ENCODE measurements at regions not wholly inside any gene's neighbourhood (a gene's known extent, or its start where the extent isn't known, plus 50 kb on each side); places are given as distances from the start of the nearest gene placed in this dataset.

DNA sequence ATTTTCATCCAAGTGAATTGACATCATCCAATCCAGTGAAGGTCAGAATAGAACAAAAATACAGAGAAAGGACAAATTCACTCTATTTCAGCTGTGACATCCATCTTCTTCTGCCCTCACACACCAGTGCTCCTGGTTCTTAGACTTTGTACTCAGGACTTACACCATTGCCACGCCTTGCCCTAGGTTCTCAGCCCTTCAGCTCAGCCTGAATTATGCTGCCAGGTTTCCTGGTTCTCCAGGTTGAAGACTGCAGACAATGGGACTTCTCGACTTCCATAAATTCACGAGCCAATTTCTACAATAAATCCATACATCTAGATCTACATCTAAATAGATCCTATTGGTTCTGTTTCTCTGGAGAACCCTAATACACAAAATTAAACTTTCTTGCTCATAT lies 181.2 kb upstream of the KCND2 start:
- in situ Hi-C loops (cut with MboI; ENCODE audit: low sequenced_read_pairs) = no loop called here
- H3K36me3 ChIP-seq (replicated peaks) = no peaks in the 10 kb centered on the region
- H3K27me3 ChIP-seq (ENCODE audit: low read depth) = peaks cover 4% of the 10 kb centered on the region; the same call in 1 of the 2 replicates
- H3K9me3 ChIP-seq = no peaks in the 10 kb centered on the region
- DNase-seq (ENCODE audit: low spot score in 2 of 2) = no peak
- H3K4me1 ChIP-seq = no peaks in the 10 kb centered on the region
- H3K4me3 ChIP-seq = no peak overlapping the region

DNA sequence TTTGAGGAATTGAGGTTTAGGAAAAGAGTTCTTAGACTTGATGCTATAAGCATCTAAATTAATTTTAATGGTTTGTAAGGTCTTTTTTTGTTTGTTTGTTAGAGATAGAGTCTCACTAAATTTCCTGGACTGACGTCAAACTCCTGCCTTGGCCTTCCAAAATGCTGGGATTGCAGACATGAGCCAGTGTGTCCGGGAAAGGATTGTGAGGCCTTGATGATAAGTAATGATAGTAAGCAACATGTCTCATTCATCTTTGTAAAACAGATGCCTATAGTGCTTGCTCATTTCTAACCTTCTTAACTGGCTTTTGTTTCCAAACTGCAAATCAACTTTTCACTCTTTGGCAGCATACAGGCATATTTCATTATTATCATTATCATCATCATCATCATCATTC lies 176.0 kb upstream of the KCND2 start:
- in situ Hi-C loops (cut with MboI; ENCODE audit: low sequenced_read_pairs) = no loop called here
- H3K9me3 ChIP-seq = no peaks in the 10 kb centered on the region
- no peak overlapping the region for H3K4me3 ChIP-seq
- no peaks in the 10 kb centered on the region for H3K4me1 ChIP-seq
- H3K27me3 ChIP-seq (ENCODE audit: low read depth) = no peaks in the 10 kb centered on the region
- no peaks in the 10 kb centered on the region for H3K36me3 ChIP-seq (replicated peaks)
- no peak for DNase-seq (ENCODE audit: low spot score in 2 of 2)

DNA sequence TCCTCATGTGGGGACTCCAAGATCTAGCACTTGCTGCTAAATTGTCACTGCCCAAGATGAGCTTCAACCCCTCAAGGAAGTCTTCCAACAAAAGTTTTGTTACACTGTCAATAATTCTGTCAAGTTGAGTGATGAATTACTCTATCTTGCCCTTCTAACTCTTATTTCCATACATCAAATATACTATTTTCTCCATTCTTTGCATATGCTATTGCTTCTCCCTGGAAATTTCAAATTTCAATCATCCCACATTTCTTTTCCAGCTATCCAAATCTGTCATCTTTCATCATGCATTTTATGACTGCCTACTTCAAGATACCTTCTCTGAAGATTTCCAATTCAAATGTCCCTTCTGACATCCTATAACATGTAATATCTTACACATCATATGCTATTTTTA lies 175.2 kb upstream of the KCND2 start:
- Histone ChIP-seq H3K27me3 (ENCODE audit: low read depth) (no peaks in the 10 kb centered on the region), H3K36me3 (replicated peaks) (no peaks in the 10 kb centered on the region), H3K4me3 (no peak overlapping the region), H3K9me3 (no peaks in the 10 kb centered on the region), H3K4me1 (no peaks in the 10 kb centered on the region)
- DNase-seq (ENCODE audit: low spot score in 2 of 2) = no peak
- in situ Hi-C loops (cut with MboI; ENCODE audit: low sequenced_read_pairs) = no loop called here

DNA sequence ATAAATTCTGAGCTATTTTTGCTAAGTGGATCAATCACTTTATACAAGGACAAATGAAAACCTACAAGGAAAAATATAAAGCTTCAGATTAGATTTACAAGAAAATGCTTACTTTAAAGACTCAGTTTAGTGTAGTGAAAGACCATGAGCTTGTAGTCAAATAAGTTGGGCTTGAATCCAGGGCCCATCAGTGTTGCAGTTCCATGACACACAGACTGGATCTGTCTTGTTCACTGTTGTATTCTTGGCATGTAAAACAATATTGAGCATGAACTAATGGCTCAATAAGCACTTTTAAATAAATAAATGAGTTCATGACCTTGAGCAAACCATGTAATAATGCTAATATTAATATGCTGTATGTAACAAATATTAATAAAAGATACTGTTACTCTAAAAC lies 164.6 kb upstream of the KCND2 start:
- H3K36me3 ChIP-seq (replicated peaks) = no peaks in the 10 kb centered on the region
- in situ Hi-C loops (cut with MboI; ENCODE audit: low sequenced_read_pairs) = no loop called here
- no peaks in the 10 kb centered on the region for H3K4me1 ChIP-seq
- DNase-seq (ENCODE audit: low spot score in 2 of 2) = no peak
- H3K9me3 ChIP-seq = no peaks in the 10 kb centered on the region
- no peak overlapping the region for H3K4me3 ChIP-seq
- H3K27me3 ChIP-seq (ENCODE audit: low read depth) = no peaks in the 10 kb centered on the region

DNA sequence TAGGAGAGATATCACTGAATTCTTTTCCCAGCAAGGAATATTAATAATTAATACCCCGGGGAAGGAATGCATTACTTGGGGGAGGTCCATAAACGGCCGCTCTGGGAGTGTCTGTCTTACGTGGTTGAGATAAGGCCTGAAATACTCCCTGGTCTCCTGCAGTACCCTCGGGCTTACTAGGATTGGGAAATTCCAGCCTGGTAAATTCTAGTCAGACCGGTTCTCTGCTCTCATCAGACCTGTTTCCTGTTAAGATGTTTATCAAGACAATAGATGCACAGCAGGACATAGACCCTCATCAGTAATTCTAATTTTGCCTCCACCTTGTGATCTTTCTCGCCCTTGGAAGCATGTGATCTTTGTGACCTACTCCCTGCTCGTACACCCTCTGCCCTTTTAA lies 162.8 kb upstream of the KCND2 start:
- H3K27me3 ChIP-seq (ENCODE audit: low read depth) = no peaks in the 10 kb centered on the region
- in situ Hi-C loops (cut with MboI; ENCODE audit: low sequenced_read_pairs) = no loop called here
- H3K9me3 ChIP-seq = no peaks in the 10 kb centered on the region
- no peak for DNase-seq (ENCODE audit: low spot score in 2 of 2)
- H3K4me3 ChIP-seq = no peak overlapping the region
- H3K4me1 ChIP-seq = no peaks in the 10 kb centered on the region
- H3K36me3 ChIP-seq (replicated peaks) = no peaks in the 10 kb centered on the region

DNA sequence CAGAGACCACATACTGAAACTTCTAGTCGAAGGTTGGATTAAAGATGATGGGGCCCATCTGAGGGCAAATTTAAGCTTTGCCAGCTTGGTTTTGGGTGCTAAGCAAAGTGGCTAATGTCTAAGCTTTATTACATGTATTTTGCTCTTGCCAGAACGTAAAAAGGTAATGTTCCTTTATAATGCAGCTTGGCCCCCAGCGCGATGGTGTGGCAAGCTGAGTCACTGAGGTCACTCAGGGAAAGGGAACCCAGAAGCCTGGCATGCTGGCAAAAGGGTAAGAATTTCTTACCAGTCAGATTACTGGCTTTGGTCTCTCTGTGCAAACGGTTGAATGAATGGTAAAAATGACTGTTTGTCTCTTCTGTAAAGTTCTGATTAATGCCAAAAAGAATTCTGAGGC lies 158.3 kb upstream of the KCND2 start:
- no peak overlapping the region for H3K4me3 ChIP-seq
- no peak for DNase-seq (ENCODE audit: low spot score in 2 of 2)
- H3K9me3 ChIP-seq = peaks cover 3% of the 10 kb centered on the region; the same call in 1 of the 2 replicates
- no peaks in the 10 kb centered on the region for H3K4me1 ChIP-seq
- no peaks in the 10 kb centered on the region for H3K36me3 ChIP-seq (replicated peaks)
- in situ Hi-C loops (cut with MboI; ENCODE audit: low sequenced_read_pairs) = no loop called here
- no peaks in the 10 kb centered on the region for H3K27me3 ChIP-seq (ENCODE audit: low read depth)

DNA sequence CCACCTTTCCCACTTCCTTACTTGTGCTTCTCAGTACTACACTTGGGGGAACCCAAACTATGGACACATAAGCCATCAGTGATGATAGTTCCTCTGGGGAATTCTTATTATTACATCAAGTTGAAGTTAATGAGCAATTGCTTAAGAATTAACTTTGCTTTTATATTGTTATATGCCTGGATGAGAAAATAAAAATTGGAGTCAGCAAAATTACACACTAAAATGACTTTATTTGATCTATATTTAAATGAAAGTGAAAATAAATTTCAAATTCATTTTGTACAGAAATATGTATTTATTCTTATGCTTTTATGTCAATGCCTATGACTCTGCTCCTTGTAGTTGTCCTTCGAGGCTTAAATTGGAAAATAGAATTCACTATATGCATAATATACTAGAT lies 149.4 kb upstream of the KCND2 start:
- no peaks in the 10 kb centered on the region for H3K4me1 ChIP-seq
- no peaks in the 10 kb centered on the region for H3K27me3 ChIP-seq (ENCODE audit: low read depth)
- no peaks in the 10 kb centered on the region for H3K36me3 ChIP-seq (replicated peaks)
- no peaks in the 10 kb centered on the region for H3K9me3 ChIP-seq
- no peak overlapping the region for H3K4me3 ChIP-seq
- DNase-seq (ENCODE audit: low spot score in 2 of 2) = no peak
- in situ Hi-C loops (cut with MboI; ENCODE audit: low sequenced_read_pairs) = no loop called here

DNA sequence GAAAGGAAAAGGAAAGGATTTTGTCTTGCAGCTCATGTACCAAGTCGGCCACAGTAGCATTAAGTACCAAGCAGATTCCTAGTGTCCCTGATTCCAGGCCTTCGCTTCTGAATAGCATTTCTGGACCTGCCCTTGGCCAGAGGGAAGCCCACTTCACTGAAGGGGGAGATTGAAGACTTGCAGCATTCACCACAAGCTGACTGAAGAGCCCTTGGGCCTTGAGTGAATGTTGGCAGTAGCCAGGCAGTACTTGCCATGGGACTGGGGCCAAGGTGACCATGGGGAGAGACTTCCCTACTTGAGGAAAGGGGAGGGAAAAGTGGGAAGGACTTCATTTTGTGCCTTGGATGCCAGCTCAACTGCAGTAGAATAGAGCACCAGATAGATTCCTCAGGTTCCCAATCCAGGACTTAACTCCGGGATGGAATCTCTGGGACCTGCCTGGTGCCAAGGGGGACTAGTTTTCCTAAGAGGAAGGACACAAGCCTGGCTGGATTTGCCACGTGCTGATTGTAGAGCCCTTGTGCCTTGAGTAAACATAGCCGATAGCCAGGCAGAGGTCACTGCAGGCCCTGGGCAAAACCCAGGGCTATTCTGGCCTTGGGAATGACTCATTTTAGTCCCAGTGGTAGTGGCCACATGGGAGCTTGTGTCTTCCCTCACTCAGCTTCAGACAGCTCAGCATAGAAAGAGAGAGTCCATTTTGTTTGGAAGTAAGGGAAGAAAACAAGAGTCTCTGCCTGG lies 141.7 kb upstream of the KCND2 start:
- no peak for DNase-seq (ENCODE audit: low spot score in 2 of 2)
- H3K36me3 ChIP-seq (replicated peaks) = no peaks in the 10 kb centered on the region
- H3K4me1 ChIP-seq = no peaks in the 10 kb centered on the region
- H3K9me3 ChIP-seq = no peaks in the 10 kb centered on the region
- H3K4me3 ChIP-seq = no peak overlapping the region
- in situ Hi-C loops (cut with MboI; ENCODE audit: low sequenced_read_pairs) = no loop called here
- H3K27me3 ChIP-seq (ENCODE audit: low read depth) = no peaks in the 10 kb centered on the region

DNA sequence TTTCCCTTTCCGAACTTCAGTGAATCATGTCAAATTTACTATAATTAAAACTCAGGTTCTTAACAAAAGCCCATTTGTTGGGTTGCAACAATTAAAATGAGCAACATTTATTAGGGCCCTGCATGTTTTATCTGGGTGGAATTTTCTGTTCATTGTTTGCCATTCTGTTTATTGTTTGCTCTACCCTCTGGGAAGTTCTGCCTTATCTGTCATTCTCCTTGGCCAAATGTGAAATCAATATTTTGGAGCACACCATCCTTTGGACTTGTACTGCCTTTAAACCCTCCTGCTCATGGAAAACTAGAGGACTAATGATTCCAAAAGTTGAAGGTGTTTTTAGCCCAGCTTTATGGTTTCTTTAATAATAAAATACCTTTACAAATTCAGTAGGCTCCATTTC lies 134.5 kb upstream of the KCND2 start:
- Histone ChIP-seq H3K4me3 (no peak overlapping the region), H3K36me3 (replicated peaks) (no peaks in the 10 kb centered on the region), H3K9me3 (no peaks in the 10 kb centered on the region), H3K27me3 (ENCODE audit: low read depth) (no peaks in the 10 kb centered on the region), H3K4me1 (no peaks in the 10 kb centered on the region)
- in situ Hi-C loops (cut with MboI; ENCODE audit: low sequenced_read_pairs) = no loop called here
- DNase-seq (ENCODE audit: low spot score in 2 of 2) = no peak

DNA sequence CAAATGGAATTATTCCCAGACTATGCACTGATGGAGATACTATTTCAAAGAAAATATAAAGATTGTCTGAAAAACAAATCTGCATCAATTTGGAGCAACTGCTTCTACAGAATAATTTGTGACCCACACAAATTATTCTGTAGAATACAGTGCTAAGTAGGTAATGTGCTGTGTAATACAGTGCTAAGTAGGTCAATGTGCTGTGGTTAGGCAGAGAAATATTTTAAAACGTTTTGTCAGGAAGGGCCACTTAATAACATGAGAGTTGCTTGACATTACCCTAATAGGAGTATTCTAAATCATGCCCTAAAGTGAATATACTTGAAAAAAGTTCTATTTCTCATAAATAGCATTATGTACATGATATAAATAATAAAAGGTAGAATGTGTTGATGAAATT lies 116.5 kb upstream of the KCND2 start:
- no peaks in the 10 kb centered on the region for H3K4me1 ChIP-seq
- in situ Hi-C loops (cut with MboI; ENCODE audit: low sequenced_read_pairs) = no loop called here
- no peaks in the 10 kb centered on the region for H3K36me3 ChIP-seq (replicated peaks)
- no peaks in the 10 kb centered on the region for H3K27me3 ChIP-seq (ENCODE audit: low read depth)
- DNase-seq (ENCODE audit: low spot score in 2 of 2) = no peak
- no peak overlapping the region for H3K4me3 ChIP-seq
- H3K9me3 ChIP-seq = no peaks in the 10 kb centered on the region

DNA sequence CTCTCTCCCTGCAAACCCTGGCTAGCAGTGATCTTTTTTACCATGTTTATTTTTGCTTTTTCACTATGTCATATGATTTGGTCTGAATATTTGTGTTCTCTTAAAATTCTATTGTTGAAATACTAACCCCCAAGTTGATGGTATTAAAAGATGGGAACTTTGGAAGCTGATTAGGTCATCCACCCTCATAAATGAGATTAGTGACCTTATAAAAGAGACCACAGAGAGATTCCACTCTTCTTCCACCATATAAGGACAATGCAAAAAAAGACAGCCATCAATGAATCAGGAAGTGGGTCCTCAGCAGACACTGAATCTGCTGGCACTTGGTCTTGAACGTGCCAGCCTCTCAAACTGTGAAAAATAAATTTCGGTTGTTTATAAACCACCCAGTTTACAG lies 112.8 kb upstream of the KCND2 start:
- no peaks in the 10 kb centered on the region for H3K27me3 ChIP-seq (ENCODE audit: low read depth)
- no peaks in the 10 kb centered on the region for H3K4me1 ChIP-seq
- no peak overlapping the region for H3K4me3 ChIP-seq
- H3K9me3 ChIP-seq = no peaks in the 10 kb centered on the region
- in situ Hi-C loops (cut with MboI; ENCODE audit: low sequenced_read_pairs) = no loop called here
- no peaks in the 10 kb centered on the region for H3K36me3 ChIP-seq (replicated peaks)
- DNase-seq (ENCODE audit: low spot score in 2 of 2) = no peak

DNA sequence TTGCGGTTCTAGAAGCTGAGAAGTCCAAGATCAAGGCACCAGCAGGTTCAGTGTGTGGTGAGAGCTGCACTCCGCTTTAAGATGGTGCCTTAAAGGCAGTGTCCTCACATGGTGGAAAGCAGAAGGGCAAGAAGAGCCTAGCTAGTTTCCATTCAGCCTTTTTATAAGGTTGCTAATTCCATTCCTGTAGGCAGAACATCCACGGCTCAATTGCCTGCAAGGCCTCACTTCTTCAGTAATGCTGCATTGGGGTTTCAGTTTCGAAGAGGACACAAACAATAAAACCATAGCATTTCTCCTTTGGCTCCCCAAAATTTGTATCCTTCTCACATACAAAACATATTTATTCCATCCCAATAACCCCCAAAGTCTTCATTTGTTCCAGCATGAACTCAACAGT lies 109.5 kb upstream of the KCND2 start:
- DNase-seq (ENCODE audit: low spot score in 2 of 2) = no peak

DNA sequence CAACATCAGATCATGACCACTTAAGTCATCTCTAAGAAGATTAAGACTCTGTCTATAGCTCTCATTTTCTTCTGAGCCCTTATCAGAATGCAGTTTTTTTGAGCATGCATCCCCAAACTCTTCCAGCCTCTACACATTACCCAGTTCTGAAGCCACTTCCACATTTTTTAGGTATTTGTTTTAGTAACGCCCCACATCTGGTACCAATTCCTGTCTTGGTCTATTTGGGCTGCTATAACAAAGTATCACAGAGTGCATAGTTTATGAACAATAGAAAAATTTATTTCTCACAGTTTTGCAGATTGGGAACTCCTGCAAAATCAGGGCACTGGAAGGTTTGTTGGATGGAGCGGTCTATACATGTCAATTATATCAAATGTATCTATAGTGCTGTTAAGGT lies 107.7 kb upstream of the KCND2 start:
- no peak for DNase-seq (ENCODE audit: low spot score in 2 of 2)
- H3K36me3 ChIP-seq (replicated peaks) = no peaks in the 10 kb centered on the region
- H3K4me3 ChIP-seq = no peak overlapping the region
- peaks cover 8% of the 10 kb centered on the region for H3K4me1 ChIP-seq
- no peaks in the 10 kb centered on the region; the same call in 1 of the 2 replicates for H3K9me3 ChIP-seq
- H3K27me3 ChIP-seq (ENCODE audit: low read depth) = no peaks in the 10 kb centered on the region
- in situ Hi-C loops (cut with MboI; ENCODE audit: low sequenced_read_pairs) = no loop called here

More for the DNA sequence above, 109.5 kb upstream of the KCND2 start:
- in situ Hi-C loops (cut with MboI; ENCODE audit: low sequenced_read_pairs) = no loop called here
- Histone ChIP-seq H3K4me1 (peaks cover 8% of the 10 kb centered on the region), H3K27me3 (ENCODE audit: low read depth) (no peaks in the 10 kb centered on the region), H3K4me3 (no peak overlapping the region), H3K36me3 (replicated peaks) (no peaks in the 10 kb centered on the region), H3K9me3 (no peaks in the 10 kb centered on the region; the same call in 1 of the 2 replicates)

DNA sequence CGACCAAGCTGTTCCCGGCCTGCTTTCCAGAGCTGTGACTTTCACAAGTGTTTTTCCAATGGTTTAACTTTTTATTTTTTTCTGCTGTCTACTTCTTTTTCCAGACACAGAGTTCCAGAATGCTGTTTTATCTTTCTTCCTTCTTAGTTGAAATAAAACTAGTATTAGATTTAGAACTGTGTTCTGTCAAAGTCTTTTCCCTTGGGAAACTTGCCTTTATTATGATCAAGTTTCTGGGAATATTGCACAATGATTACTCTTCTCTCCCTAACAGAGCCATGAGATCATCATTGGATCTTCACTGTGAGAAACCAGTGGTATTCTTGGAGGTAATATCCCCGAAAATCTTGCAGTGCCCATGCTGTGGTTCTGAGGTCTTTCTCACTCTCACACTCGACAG lies 104.9 kb upstream of the KCND2 start:
- Histone ChIP-seq H3K27me3 (ENCODE audit: low read depth) (no peaks in the 10 kb centered on the region), H3K4me3 (no peak overlapping the region), H3K4me1 (peaks cover 8% of the 10 kb centered on the region), H3K9me3 (no peaks in the 10 kb centered on the region; the same call in 1 of the 2 replicates), H3K36me3 (replicated peaks) (no peaks in the 10 kb centered on the region)
- in situ Hi-C loops (cut with MboI; ENCODE audit: low sequenced_read_pairs) = no loop called here
- no peak for DNase-seq (ENCODE audit: low spot score in 2 of 2)
